GM23338 (cell line): ENCODE measurements at regions not wholly inside any gene's neighbourhood (a gene's known extent, or its start where the extent isn't known, plus 50 kb on each side); places are given as distances from the start of the nearest gene placed in this dataset.

ENCODE experiments used
- ATAC-seq: fragments of 200-7000 bp; cut with Tn5 transposase; 3 replicates; pipeline ENCODE4 v1.9.1; 2020
- DNase-seq: peaks from one replicate; pipeline ENCODE4 v3.0.0-alpha.2; 2015; ENCODE audit warnings: low spot score
- H2AFZ ChIP-seq: fragments of 200-600 bp; sonication (generic); 2 replicates; pipeline ENCODE4 v1.8.0; 2016; ENCODE audit warnings: antibody characterized with exemption, mild to moderate bottlenecking, moderate library complexity
- H3F3A ChIP-seq: fragments of 200-600 bp; sonication (generic); replicated peaks from 2 replicates; pipeline ENCODE4 v1.8.0; 2017; ENCODE audit warnings: antibody characterized with exemption, mixed run types, low read depth
- H3K27ac ChIP-seq: fragments of 200-600 bp; sonication (generic); 2 replicates; pipeline ENCODE4 v1.6.1; 2016; ENCODE audit warnings: low read depth
- H3K27me3 ChIP-seq: fragments of 200-600 bp; sonication (generic); 2 replicates; pipeline ENCODE4 v1.8.0; 2016; ENCODE audit warnings: mild to moderate bottlenecking, mixed run types, moderate library complexity; ENCODE audit not compliant: insufficient read depth
- H3K36me3 ChIP-seq: fragments of 200-600 bp; sonication (generic); 2 replicates; pipeline ENCODE4 v1.8.0; 2016; ENCODE audit warnings: mild to moderate bottlenecking; ENCODE audit not compliant: insufficient read depth
- H3K4me1 ChIP-seq: fragments of 200-600 bp; sonication (generic); 2 replicates; pipeline ENCODE4 v1.8.0; 2016; ENCODE audit warnings: mild to moderate bottlenecking, moderate library complexity; ENCODE audit not compliant: insufficient read depth
- H3K4me2 ChIP-seq: fragments of 200-600 bp; sonication (generic); 2 replicates; pipeline ENCODE4 v1.7.1; 2017; ENCODE audit warnings: mixed run types
- H3K4me3 ChIP-seq: fragments of 200-600 bp; sonication (generic); 2 replicates; pipeline ENCODE4 v1.6.1; 2016; ENCODE audit warnings: mixed run types
- H3K79me2 ChIP-seq: fragments of 200-600 bp; sonication (generic); replicated peaks from 2 replicates; pipeline ENCODE4 v1.8.0; 2017; ENCODE audit warnings: mild to moderate bottlenecking; ENCODE audit not compliant: insufficient read depth
- H3K9me2 ChIP-seq: fragments of 200-600 bp; sonication (generic); 2 replicates; pipeline ENCODE4 v1.8.0; 2017; ENCODE audit not compliant: insufficient read depth
- H4K20me1 ChIP-seq: fragments of 200-600 bp; sonication (generic); replicated peaks from 2 replicates; pipeline ENCODE4 v1.8.0; 2017; ENCODE audit warnings: mild to moderate bottlenecking; ENCODE audit not compliant: insufficient read depth
- H3K27ac Mint-ChIP-seq: 2 replicates; pipeline ENCODE4 v1.8.0; 2020; ENCODE audit warnings: inconsistent platforms, mild to moderate bottlenecking, moderate library complexity, mixed read lengths
- H3K27me3 Mint-ChIP-seq: 3 replicates; pipeline ENCODE4 v1.8.0; 2022; ENCODE audit warnings: low read depth, mild to moderate bottlenecking, moderate library complexity, mixed read lengths, inconsistent platforms; ENCODE audit not compliant: insufficient read depth, poor library complexity
- H3K36me3 Mint-ChIP-seq: 3 replicates; pipeline ENCODE4 v1.8.0; 2021; ENCODE audit warnings: low read depth, mild to moderate bottlenecking, inconsistent platforms, moderate library complexity, mixed read lengths
- H3K4me1 Mint-ChIP-seq: 3 replicates; pipeline ENCODE4 v1.8.0; 2020; ENCODE audit warnings: mild to moderate bottlenecking, inconsistent platforms, mixed read lengths
- H3K4me3 Mint-ChIP-seq: 3 replicates; pipeline ENCODE4 v1.8.0; 2021; ENCODE audit warnings: moderate library complexity, mild to moderate bottlenecking, inconsistent platforms, mixed read lengths
- H3K9me3 Mint-ChIP-seq: 3 replicates; pipeline ENCODE4 v1.8.0; 2020; ENCODE audit warnings: moderate library complexity, mild to moderate bottlenecking, inconsistent platforms, mixed read lengths
- CREB1 ChIP-seq: fragments of 250-450 bp; sonication (Bioruptor Pico); IDR thresholded peaks from 2 replicates; pipeline ENCODE4 v1.5.0; 2020; ENCODE audit warnings: low read depth, mild to moderate bottlenecking, moderate library complexity
- CTCF ChIP-seq, 2 experiments: fragments of 200-600 bp in 1 of 2; sonication (generic) in 1 of 2; conservative IDR thresholded peaks; 2 replicates each; pipeline versions ENCODE4 v1.5.1 to v1.6.1; 2016 to 2017; ENCODE audit warnings: antibody characterized with exemption in 2 of 2, low read depth in 2 of 2, mild to moderate bottlenecking in 2 of 2, moderate library complexity in 1 of 2
- ETS1 ChIP-seq: IDR thresholded peaks from 2 replicates; pipeline ENCODE4 v1.6.1; 2016; ENCODE audit warnings: antibody characterized with exemption
- EZH2 ChIP-seq: fragments of 200-600 bp; sonication (generic); IDR thresholded peaks from one replicate; pipeline ENCODE4 v1.8.0; 2017; ENCODE audit warnings: antibody characterized with exemption, mild to moderate bottlenecking, low read depth; ENCODE audit not compliant: unreplicated experiment
- EZH2phosphoT487 ChIP-seq: fragments of 200-600 bp; sonication (generic); IDR thresholded peaks from one replicate; pipeline ENCODE4 v1.8.1; 2018; ENCODE audit warnings: antibody characterized with exemption; ENCODE audit not compliant: unreplicated experiment
- JUNB ChIP-seq: IDR thresholded peaks from one replicate; pipeline ENCODE4 v1.6.1; 2016; ENCODE audit warnings: antibody characterized with exemption; ENCODE audit not compliant: unreplicated experiment
- NANOG ChIP-seq: IDR thresholded peaks from 2 replicates; pipeline ENCODE4 v1.6.1; 2016; ENCODE audit warnings: antibody characterized with exemption, borderline replicate concordance
- POLR2AphosphoS5 ChIP-seq: IDR thresholded peaks from 2 replicates; pipeline ENCODE4 v1.6.1; 2016; ENCODE audit warnings: antibody characterized with exemption, low read depth
- REST ChIP-seq: IDR thresholded peaks from one replicate; pipeline ENCODE4 v1.6.1; 2018; ENCODE audit warnings: antibody characterized with exemption; ENCODE audit not compliant: unreplicated experiment
- STAT1 ChIP-seq: IDR thresholded peaks from one replicate; pipeline ENCODE4 v1.6.1; 2016; ENCODE audit warnings: antibody characterized with exemption; ENCODE audit not compliant: unreplicated experiment
- ZNF114 ChIP-seq: fragments of 250-450 bp; sonication (Bioruptor Pico); IDR thresholded peaks from 2 replicates; pipeline ENCODE4 v1.5.0; 2020; ENCODE audit warnings: mild to moderate bottlenecking, moderate library complexity
- ZNF331 ChIP-seq: fragments of 250-450 bp; sonication (Bioruptor Pico); IDR thresholded peaks from 2 replicates; pipeline ENCODE4 v1.5.0; 2020; ENCODE audit warnings: low read depth, mild to moderate bottlenecking, moderate library complexity
- ZNF462 ChIP-seq: fragments of 250-450 bp; sonication (Bioruptor Pico); IDR thresholded peaks from 2 replicates; pipeline ENCODE4 v1.5.0; 2020; ENCODE audit warnings: mild to moderate bottlenecking, moderate library complexity

GRCh38 chr6:133632906-133633305, 256.0 kb upstream of the TCF21 start (continued):
- TF ChIP-seq ZNF331, result no peak

GRCh38 chr6:133634474-133634873, 254.4 kb upstream of the TCF21 start:
- Histone ChIP-seq H3K79me2 (no peaks in the 10 kb centered on the region), H2AFZ (no peak overlapping the region), H3K4me3 (no peak overlapping the region), H3K27me3 (no peaks in the 10 kb centered on the region), H3K27ac (no peak overlapping the region), H3K4me1 (no peaks in the 10 kb centered on the region), H3K9me2 (no peaks in the 10 kb centered on the region), H3K36me3 (no peaks in the 10 kb centered on the region), H3K4me2 (no peak overlapping the region), H3F3A (no peaks in the 10 kb centered on the region), H4K20me1 (no peaks in the 10 kb centered on the region)
- Mint-ChIP-seq H3K27ac (no peak overlapping the region), H3K4me3 (no peak overlapping the region), H3K9me3 (peaks cover 7% of the 10 kb centered on the region; the same call in 1 of the 3 replicates), H3K36me3 (peaks cover 5% of the 10 kb centered on the region; the same call in 1 of the 3 replicates), H3K27me3 (peaks cover 3% of the 10 kb centered on the region), H3K4me1 (0 out of 3 replicates have a peak, but pooled peaks cover 4% of the 10 kb centered on the region)
- ATAC-seq (no peak), DNase-seq (no peak)
- TF ChIP-seq ZNF331 (no peak), CREB1 (no peak), ZNF462 (no peak), REST (no peak), CTCF (conservative IDR thresholded peaks at IDR 0.05; ENCODE audit: low read depth in 2 of 2) (no peak), STAT1 (no peak), NANOG (no peak), ETS1 (no peak), EZH2phosphoT487 (no peak), JUNB (no peak), POLR2AphosphoS5 (no peak), EZH2 (no peak), ZNF114 (CRISPR knock-in tag) (no peak)
